Activated T-helper 1 cell treated with anti-CD3 and anti-CD28 coated beads, Interleukin-12 subunit alpha, Interleukin-12 subunit beta, Interleukin-2, Interleukin-4 antibody, amounts not matched to agents 30 ng/mL and 10 ng/mL and 1 ng/mL, durations not matched to agents 14 hours and 24 hours and 36 hours (primary cell): ENCODE measurements at regions not wholly inside any gene's neighbourhood (a gene's known extent, or its start where the extent isn't known, plus 50 kb on each side); places are given as distances from the start of the nearest gene placed in this dataset.
"Not testable (repeated sequence)": the region's sequence is repeated elsewhere in the genome, so short reads cannot be mapped to it uniquely, and the experiment has no call there.

Experiments used
- DNase-seq: peaks from one replicate; pipeline ENCODE4 v3.0.0; 2021; ENCODE audit warnings: low spot score
- H3K27ac Mint-ChIP-seq: one replicate; pipeline ENCODE4 v1.8.0; 2021; ENCODE audit warnings: mild to moderate bottlenecking, mixed read lengths
- H3K27me3 Mint-ChIP-seq: one replicate; pipeline ENCODE4 v1.8.0; 2022; ENCODE audit warnings: mild to moderate bottlenecking, moderate library complexity, mixed read lengths; ENCODE audit not compliant: insufficient read depth
- H3K36me3 Mint-ChIP-seq: one replicate; pipeline ENCODE4 v1.8.0; 2021; ENCODE audit warnings: low read depth, mixed read lengths
- H3K4me1 Mint-ChIP-seq: one replicate; pipeline ENCODE4 v1.8.0; 2021; ENCODE audit warnings: low read depth, mixed read lengths
- H3K4me3 Mint-ChIP-seq: one replicate; pipeline ENCODE4 v1.8.0; 2021; ENCODE audit warnings: mild to moderate bottlenecking, moderate library complexity, mixed read lengths
- H3K9me3 Mint-ChIP-seq: one replicate; pipeline ENCODE4 v1.8.0; 2021; ENCODE audit warnings: mixed read lengths
- intact Hi-C: fragments of 100-400 bp; cut with micrococcal nuclease; formaldehyde crosslinking; loops from one replicate; pipeline ENCODE4 v1.15.1; 2024

DNA sequence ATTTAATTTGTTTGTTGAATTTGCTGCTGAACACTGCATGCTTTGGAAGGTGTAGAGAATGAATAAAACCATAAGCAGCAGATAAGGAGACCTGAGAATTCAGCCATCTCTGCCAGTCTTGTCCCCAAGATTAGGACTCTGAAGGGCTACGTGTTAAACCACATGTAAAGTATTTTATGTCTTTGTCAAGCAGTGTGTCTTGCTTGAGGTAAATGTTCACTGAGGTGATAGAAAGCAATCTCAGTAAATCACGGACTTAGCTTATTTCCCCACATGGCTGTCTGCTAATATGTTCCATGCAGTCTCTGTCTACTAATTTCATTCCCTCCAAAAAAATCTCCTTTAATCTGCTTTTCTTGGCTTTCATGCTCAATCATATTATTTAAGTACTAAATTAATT, 467.1 kb downstream of the RAP2B start:
- Mint-ChIP-seq H3K36me3 (no peaks in the 10 kb centered on the region), H3K9me3 (no peaks in the 10 kb centered on the region), H3K4me3 (no peak overlapping the region), H3K4me1 (peaks cover 77% of the 10 kb centered on the region), H3K27me3 (no peaks in the 10 kb centered on the region), H3K27ac (no peak overlapping the region)
- intact Hi-C loops: loop anchor here (5.0 to 10.0 kb wide), 6 partner anchors 43 to 1434 kb away; partner anchors contain the start of gene DHX36
- DNase-seq: no peak

- no peaks in the 10 kb centered on the region for H3K36me3 Mint-ChIP-seq
- intact Hi-C loops: no loop called here
- H3K4me1 Mint-ChIP-seq: peaks cover 70% of the 10 kb centered on the region
- H3K27ac Mint-ChIP-seq: no peak overlapping the region
- DNase-seq: no peak
- H3K4me3 Mint-ChIP-seq: no peak overlapping the region
- H3K9me3 Mint-ChIP-seq: no peaks in the 10 kb centered on the region
- no peaks in the 10 kb centered on the region for H3K27me3 Mint-ChIP-seq
These were observed 469.1 kb downstream of the RAP2B start for GRCh38 chr3:153631102-153631501.

DNA sequence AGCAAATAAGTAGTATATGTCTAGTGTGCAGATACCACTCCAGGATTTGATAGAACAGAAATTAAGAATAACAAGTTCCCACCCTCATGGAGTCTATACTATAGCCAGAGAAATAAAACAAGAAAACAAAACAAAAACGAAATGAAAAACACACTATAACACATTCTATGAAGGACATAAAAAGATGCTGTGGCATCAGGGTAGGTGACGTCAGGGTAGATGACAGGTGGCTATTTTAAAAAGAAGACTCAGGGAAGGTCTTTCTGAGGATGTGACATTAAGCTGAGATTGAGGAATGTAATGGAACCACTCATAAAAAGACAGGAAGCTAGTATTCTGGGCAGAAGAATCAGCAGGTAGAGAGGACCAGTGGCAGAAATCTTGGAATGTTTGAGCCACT, 469.6 kb downstream of the RAP2B start:
- Mint-ChIP-seq H3K36me3 (no peaks in the 10 kb centered on the region), H3K4me1 (peaks cover 65% of the 10 kb centered on the region), H3K27me3 (no peaks in the 10 kb centered on the region), H3K27ac (no peak overlapping the region), H3K9me3 (no peaks in the 10 kb centered on the region), H3K4me3 (no peak overlapping the region)
- DNase-seq: no peak
- intact Hi-C loops: no loop called here

GRCh38 chr3:153633407-153633806, 471.4 kb downstream of the RAP2B start:
- Mint-ChIP-seq H3K27me3 (no peaks in the 10 kb centered on the region), H3K4me3 (no peak overlapping the region), H3K9me3 (no peaks in the 10 kb centered on the region), H3K27ac (no peak overlapping the region), H3K4me1 (peaks cover 53% of the 10 kb centered on the region), H3K36me3 (peaks cover 2% of the 10 kb centered on the region)
- intact Hi-C loops: loop anchor here (1.0 kb wide), 1 partner anchor 9 kb away; no protein-coding TSS in a partner anchor
- DNase-seq: no peak

DNA sequence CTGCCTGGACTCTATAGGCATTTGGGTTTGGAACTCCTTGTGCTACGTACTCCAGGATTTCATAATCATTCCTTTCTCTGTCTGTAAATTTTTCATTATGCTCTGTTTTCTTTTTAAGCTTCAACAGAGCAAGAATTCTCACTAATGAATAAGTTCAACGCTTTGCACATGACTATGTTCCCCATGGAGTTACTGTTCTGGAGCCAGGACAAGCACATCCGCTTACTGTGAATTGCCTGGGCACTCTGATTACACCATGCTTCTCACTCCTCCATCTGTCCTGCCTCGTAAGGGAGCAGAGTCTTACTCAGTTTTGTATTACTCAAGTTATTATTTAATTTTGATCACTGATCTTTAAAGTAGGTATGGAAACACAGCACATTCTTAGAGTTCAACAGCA, 472.7 kb downstream of the RAP2B start:
- Mint-ChIP-seq H3K27me3 (no peaks in the 10 kb centered on the region), H3K27ac (no peak overlapping the region), H3K4me3 (no peak overlapping the region), H3K4me1 (peaks cover 40% of the 10 kb centered on the region), H3K9me3 (no peaks in the 10 kb centered on the region), H3K36me3 (peaks cover 2% of the 10 kb centered on the region)
- DNase-seq: no peak
- intact Hi-C loops: no loop called here

- intact Hi-C loops: no loop called here
- H3K4me3 Mint-ChIP-seq: no peak overlapping the region
- no peaks in the 10 kb centered on the region for H3K27me3 Mint-ChIP-seq
- no peak for DNase-seq
- H3K4me1 Mint-ChIP-seq: peaks cover 59% of the 10 kb centered on the region
- peaks cover 10% of the 10 kb centered on the region for H3K9me3 Mint-ChIP-seq
- no peak overlapping the region for H3K27ac Mint-ChIP-seq
- peaks cover 15% of the 10 kb centered on the region for H3K36me3 Mint-ChIP-seq
These were observed 477.6 kb downstream of the RAP2B start for GRCh38 chr3:153639631-153640030.

DNA sequence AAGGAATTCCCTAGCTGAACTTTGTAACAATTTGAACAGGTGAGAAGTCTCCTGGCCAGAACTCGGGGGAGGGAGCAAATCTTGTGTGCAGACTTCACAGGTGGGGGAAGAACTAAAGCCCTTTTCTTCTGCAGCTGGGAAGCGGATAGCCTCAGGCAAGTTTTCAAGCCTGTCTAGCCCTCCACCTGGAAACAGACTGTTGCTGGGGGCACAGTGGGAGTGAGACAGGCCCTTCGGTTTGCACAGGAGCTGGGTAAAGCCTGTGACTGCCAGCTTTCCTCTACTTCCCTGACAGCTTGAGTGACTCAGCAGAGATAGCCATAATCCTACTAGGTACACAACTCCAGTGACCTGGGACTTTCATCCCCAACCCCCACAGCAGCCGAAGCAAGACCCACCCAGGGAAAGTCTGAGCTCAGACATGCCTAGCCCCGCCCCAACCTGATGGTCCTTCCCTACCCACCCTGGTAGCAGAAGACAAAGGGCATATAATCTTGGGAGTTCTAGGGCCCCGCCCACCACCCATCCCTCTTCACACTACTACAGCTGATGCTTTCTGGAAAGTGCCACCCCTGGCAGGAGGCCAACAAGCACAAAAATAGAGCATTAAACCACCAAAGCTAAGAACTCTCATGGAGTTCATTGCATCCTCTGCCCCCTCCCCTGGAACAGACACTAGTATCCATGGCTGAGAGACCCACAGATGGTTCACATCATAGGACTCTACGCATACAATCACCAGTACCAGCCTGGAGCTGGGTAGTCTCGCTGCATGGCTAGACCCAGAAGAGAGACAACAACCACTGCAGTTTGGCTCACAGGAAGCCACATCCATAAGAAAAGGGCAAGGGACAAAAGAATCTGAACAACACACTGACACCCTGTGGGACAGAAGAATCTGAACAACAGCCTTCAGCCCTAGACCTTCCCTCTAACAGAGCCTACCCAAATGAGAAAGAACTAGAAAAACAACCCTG, 479.0 kb downstream of the RAP2B start:
- Mint-ChIP-seq H3K27me3 (no peaks in the 10 kb centered on the region), H3K36me3 (peaks cover 17% of the 10 kb centered on the region), H3K27ac (no peak overlapping the region), H3K4me3 (no peak overlapping the region), H3K9me3 (peaks cover 16% of the 10 kb centered on the region), H3K4me1 (peaks cover 52% of the 10 kb centered on the region)
- no peak for DNase-seq
- intact Hi-C loops: no loop called here

GRCh38 chr3:153642576-153642975, 478.6 kb upstream of the ARHGEF26 start:
- Mint-ChIP-seq H3K27ac (peak overlapping the region; percentile 8), H3K9me3 (peaks cover 19% of the 10 kb centered on the region), H3K4me3 (peak overlapping the region; percentile 3), H3K36me3 (peaks cover 15% of the 10 kb centered on the region), H3K4me1 (peaks cover 52% of the 10 kb centered on the region)
- H3K27me3 Mint-ChIP-seq, intact Hi-C loops, DNase-seq: not testable (repeated sequence)

GRCh38 chr3:153643471-153643870, 477.7 kb upstream of the ARHGEF26 start:
- peak overlapping the region; percentile 65 for H3K27ac Mint-ChIP-seq
- intact Hi-C loops: loop anchor here (1.0 kb wide), 1 partner anchor 19 kb away; no protein-coding TSS in a partner anchor
- DNase-seq, H3K27me3 Mint-ChIP-seq: not testable (repeated sequence)
- peaks cover 19% of the 10 kb centered on the region for H3K9me3 Mint-ChIP-seq
- peak overlapping the region; percentile 19 for H3K4me3 Mint-ChIP-seq
- H3K4me1 Mint-ChIP-seq: peaks cover 52% of the 10 kb centered on the region
- peaks cover 15% of the 10 kb centered on the region for H3K36me3 Mint-ChIP-seq

DNA sequence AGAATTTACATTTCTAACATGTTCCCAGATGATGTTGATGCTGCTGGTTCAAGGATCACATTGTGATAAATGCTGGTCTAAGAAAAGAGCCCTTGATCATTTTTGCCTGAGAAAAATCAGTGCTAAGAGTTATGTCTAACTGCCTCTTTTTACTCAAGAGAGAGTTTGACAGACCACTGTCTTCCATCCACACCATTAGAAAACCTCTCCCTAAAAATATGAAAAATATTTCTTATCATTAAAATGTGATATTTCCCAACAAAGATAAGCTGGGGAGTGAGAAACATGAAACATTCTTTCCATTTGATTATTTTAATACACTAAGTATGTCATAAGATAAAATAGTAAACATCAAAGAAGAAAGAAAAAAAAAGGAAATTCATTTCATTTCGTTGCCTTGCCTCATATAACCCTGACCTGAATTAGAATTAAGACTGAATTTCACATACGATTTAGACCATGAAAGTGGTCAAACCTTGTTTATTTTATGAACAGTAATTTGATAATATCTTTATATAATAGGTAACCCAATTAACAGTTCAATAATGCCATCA, 471.8 kb upstream of the ARHGEF26 start:
- Mint-ChIP-seq H3K36me3 (peaks cover 3% of the 10 kb centered on the region), H3K27me3 (no peaks in the 10 kb centered on the region), H3K4me3 (no peak overlapping the region), H3K4me1 (peaks cover 7% of the 10 kb centered on the region), H3K27ac (no peak overlapping the region), H3K9me3 (peaks cover 14% of the 10 kb centered on the region)
- intact Hi-C loops: no loop called here
- DNase-seq: no peak

DNA sequence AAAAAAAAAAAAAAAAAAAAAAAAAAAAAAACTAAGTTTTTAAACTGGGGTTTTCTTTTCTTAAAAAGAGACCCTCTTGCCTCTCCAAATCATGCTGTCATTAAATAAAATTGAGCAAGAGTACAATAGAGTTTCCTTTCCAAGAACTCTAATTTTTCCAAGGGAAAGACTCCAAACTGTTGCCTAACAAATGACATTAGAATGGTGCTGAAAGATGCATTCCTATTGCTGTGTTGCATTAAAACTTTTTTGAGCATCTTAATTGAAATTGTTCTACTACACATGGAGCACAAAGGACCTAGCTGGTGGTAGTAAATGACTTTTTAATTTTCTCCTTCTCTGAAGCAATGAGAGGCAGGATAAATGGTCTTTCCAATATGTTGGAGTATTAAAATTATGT, 469.1 kb upstream of the ARHGEF26 start:
- Mint-ChIP-seq H3K9me3 (peaks cover 9% of the 10 kb centered on the region), H3K27ac (no peak overlapping the region), H3K4me3 (no peak overlapping the region), H3K27me3 (no peaks in the 10 kb centered on the region), H3K36me3 (peaks cover 2% of the 10 kb centered on the region), H3K4me1 (no peaks in the 10 kb centered on the region)
- DNase-seq: no peak
- intact Hi-C loops: no loop called here

DNA sequence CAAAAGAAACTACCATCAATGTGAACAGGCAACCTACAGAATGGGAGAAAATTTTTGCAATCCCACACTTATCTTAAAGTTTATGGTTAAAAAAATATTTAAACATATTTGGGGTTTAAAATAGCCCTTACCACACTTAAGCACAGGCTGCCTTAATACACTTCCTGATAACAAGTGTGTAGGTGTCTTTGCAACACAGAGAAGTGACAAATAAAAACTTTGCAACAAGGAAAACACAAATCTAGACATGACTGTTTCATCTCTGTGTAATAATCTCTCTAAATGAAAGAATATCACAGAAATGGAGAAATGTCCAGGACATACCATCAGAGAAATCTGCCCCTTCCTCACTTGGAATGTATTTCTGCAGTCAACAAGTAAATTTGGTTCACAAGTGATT, 464.1 kb upstream of the ARHGEF26 start:
- Mint-ChIP-seq H3K4me3 (no peak overlapping the region), H3K9me3 (peaks cover 15% of the 10 kb centered on the region), H3K27me3 (no peaks in the 10 kb centered on the region), H3K27ac (no peak overlapping the region), H3K36me3 (peaks cover 2% of the 10 kb centered on the region), H3K4me1 (no peaks in the 10 kb centered on the region)
- intact Hi-C loops: no loop called here
- DNase-seq: no peak

- Mint-ChIP-seq H3K4me1 (no peaks in the 10 kb centered on the region), H3K27me3 (no peaks in the 10 kb centered on the region), H3K9me3 (peaks cover 15% of the 10 kb centered on the region), H3K36me3 (peaks cover 2% of the 10 kb centered on the region), H3K27ac (no peak overlapping the region), H3K4me3 (no peak overlapping the region)
- intact Hi-C loops: no loop called here
- DNase-seq: no peak
These were observed 463.7 kb upstream of the ARHGEF26 start for GRCh38 chr3:153657461-153657860.
